H1 (cell line): ENCODE measurements at regions not wholly inside any gene's neighbourhood (a gene's known extent, or its start where the extent isn't known, plus 50 kb on each side); places are given as distances from the start of the nearest gene placed in this dataset.

ENCODE experiments used
- CBX8 ChIP-seq: fragments of 300-800, 300-1000 bp; sonication (generic); IDR thresholded peaks from 2 replicates; pipeline ENCODE4 v1.7.1; 2016; ENCODE audit warnings: low read depth, low read length, borderline replicate concordance
- CHD2 ChIP-seq: IDR thresholded peaks from 2 replicates; pipeline ENCODE4 v1.6.1; 2012; ENCODE audit warnings: low read length, improper control_type of control experiment
- HDAC6 ChIP-seq: IDR thresholded peaks from one replicate; pipeline ENCODE4 v1.7.1; 2012; ENCODE audit warnings: low read depth, mild to moderate bottlenecking, inconsistent platforms, low read length, moderate library complexity
- KDM4A ChIP-seq: IDR thresholded peaks from one replicate; pipeline ENCODE4 v1.7.1; 2012; ENCODE audit warnings: low read depth, mild to moderate bottlenecking, moderate library complexity, low read length, inconsistent platforms; ENCODE audit not compliant: severe bottlenecking
- TF ChIP-seq, protein P1 (sequence below): IDR thresholded peaks from 2 replicates; pipeline ENCODE4 v1.6.1; 2012; ENCODE audit warnings: inconsistent platforms

DNA sequence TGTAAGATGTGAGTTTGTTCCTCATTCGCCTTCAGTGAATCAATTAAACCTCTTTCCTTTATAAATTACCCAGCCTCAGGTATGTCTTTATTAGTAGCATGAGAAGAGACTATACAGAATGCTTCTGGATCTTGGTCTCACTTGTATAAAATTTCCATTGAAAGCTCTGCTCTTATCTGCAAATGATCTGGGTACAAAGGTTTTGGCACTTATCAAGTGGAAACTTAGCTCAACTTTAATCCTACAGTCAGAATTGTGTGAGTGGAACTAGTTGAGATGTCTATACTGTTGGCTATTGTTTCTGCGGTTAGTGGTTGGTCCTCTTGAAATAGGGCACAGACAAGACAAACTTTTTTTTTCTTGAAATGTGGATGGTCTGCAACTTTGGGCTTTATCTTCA, 71.2 kb upstream of the CHORDC1 start (continued):
- TF ChIP-seq CHD2 (no peak), KDM4A (no peak), HDAC6 (no peak), CBX8 (no peak)
- TF ChIP-seq, protein P1, sequence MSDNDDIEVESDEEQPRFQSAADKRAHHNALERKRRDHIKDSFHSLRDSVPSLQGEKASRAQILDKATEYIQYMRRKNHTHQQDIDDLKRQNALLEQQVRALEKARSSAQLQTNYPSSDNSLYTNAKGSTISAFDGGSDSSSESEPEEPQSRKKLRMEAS = no peak
